HG02610 (cell line): ENCODE measurements at regions not wholly inside any gene's neighbourhood (a gene's known extent, or its start where the extent isn't known, plus 50 kb on each side); places are given as distances from the start of the nearest gene placed in this dataset.
A peak's percentile ranks its signal among the peaks of the same experiment; 100 is the strongest.

Experiments used
- ATAC-seq: cut with Tn5 transposase; IDR thresholded peaks from one replicate; pipeline ENCODE4 v1.9.1; 2021; ENCODE audit warnings: mild to moderate bottlenecking, moderate library complexity; ENCODE audit not compliant: unreplicated experiment

DNA sequence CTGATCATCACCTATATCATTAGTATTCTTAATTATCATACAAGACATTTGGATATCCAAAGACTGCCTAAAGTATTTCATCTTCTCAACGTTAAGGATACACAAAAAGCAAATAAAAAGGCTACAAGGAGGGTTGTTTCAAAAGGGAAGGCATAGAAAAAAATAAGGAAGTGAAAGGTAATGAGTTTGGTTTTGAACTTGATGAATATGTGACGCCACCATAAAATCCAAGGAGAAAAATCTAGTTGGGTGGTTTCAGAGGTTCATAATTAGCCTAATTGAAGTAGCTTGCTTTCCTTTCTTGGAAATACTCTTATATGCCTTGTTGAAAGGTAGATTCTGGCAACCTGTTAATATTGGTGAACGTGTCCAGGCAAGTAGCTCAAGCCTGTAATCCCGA is 96.1 kb upstream of the SGCD start:
- no peak for ATAC-seq

DNA sequence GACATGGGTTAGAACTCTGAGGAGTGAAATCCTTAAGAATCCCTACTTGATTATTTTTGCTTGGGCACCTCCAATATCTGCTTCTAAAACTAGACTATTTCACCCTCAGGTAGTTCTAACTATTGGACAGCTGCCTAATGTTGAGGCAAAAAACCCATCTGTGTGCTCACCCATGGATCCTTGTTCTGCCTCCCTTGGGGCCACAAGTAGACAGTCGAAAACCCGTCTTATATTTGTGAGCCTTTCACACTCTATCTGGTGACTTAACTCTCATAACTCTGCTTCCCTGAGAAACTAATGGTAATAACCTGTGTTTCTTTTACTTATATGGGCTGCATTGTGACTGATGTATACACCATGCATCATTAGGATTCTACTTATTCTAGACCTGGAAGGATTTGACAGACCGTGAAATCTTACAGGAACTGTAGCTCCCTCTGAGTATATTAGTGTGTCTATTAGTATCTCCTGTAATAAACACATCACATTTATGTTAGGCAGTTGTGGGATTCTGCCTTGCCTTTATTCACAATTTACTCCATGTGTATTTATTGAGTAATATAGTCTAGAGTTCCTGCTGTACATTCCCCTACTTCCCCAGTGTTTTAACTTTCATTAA is 94.6 kb upstream of the SGCD start:
- ATAC-seq, result no peak

DNA sequence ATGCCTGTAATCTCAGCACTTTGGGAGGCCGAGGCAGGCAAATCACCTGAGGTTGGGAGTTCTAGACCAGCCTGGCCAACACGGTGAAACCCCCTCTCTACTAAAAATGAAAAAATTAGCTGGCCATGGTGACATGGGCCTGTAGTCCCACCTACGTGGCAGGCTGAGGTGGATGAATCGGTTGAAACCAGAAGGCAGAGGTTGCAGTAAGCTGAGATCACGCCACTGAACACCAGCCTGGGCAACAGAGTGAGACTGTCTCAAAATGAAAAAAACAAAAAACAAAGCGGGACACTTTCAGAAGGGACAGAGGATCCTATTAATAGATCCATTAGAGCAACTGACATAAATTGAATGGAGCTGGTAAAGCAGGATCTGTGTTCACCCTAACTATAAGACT is 89.6 kb upstream of the SGCD start:
- peak; percentile 39 for ATAC-seq

DNA sequence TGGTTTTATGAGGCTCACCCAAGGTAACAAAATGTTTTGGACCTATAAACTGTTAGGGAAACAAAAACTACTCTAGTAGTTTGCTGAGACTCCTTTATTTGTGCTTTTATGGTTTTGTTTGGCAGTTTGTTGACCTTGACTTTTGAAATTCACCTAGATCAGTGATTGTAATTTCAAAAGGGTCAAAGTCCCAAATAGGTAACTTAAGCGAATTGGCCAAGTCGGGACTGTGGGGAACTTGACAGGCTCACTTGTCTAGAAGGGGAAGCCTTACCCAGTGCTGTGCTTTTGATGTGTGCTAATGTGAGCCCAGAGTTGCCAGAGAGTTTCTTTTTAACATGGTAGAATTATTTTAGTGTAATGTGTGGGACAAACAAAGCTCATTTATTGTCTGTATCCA is 87.2 kb upstream of the SGCD start:
- ATAC-seq, result no peak

DNA sequence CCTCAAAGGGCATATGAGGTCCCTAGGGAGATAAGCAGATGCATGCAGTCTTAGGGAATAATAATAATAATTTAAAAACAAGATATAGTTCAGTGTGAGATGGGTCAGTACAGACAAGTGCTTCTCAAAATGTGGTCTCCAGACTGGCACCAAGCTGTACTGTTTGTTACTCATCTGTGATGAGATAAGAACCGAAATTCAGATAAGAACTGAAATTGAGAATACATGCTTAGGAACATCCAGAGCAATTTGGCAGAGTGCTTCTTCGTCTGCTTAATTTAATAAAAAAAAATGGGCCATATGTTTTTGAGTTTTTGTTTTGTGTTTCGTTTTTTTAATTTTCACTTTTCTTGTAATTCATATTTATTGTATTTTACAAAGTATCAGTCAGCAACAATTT is 86.5 kb upstream of the SGCD start:
- ATAC-seq, result no peak

DNA sequence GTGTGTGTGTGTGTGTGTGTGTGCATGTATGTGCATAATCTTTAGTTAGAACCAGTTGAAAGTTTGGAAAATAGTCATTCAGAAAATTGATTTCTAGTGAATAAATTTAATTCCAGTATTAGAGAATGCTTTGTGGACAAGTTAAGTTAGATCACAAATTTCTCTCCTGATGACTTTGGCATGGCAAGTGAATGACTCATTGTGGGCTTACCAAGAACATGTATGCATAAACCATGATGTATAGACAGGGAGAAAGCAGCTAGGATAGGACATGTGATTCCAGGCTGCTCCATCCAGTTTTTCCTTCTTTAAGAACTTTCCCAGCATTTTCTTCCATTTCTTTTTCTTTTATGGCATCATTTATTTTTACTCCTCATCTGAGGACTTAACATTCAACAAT is 85.7 kb upstream of the SGCD start:
- no peak for ATAC-seq

DNA sequence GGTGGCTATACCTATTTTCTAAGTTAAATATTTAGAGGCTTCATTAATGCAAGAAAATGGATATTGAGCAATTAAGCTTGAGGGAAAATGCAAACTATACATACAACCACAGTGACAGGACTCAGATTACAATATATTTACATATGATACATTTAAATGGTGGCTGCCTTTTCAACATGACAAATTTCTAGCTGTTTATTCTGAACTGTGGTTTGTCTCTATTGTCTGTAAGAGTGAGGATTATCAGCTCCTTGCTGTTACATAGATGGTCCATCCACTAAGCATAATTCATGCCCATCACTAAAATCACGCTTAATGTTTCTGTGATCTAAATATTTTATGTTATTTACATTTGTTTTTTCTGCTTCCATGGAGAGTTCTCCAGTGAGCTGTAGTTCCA is 81.1 kb upstream of the SGCD start:
- no peak for ATAC-seq

DNA sequence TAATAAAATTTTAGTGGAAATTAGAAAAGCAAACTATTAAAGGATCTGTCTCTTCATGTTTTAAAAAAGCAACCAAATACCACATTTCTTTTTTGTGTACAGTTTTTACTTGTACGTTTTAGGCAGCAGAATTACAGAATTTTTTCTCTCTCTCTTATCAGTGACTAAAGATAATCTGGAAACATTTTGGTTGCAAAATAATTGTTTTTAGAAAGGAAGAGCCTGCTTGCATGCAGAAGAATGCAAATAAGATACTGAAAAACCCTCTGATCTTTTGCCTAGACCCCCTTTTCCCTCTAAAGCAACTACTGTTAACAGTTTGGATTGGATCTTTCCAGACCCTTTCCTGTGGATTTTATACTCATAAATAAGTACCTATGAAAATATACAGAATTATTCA is 75.9 kb upstream of the SGCD start:
- no peak for ATAC-seq

DNA sequence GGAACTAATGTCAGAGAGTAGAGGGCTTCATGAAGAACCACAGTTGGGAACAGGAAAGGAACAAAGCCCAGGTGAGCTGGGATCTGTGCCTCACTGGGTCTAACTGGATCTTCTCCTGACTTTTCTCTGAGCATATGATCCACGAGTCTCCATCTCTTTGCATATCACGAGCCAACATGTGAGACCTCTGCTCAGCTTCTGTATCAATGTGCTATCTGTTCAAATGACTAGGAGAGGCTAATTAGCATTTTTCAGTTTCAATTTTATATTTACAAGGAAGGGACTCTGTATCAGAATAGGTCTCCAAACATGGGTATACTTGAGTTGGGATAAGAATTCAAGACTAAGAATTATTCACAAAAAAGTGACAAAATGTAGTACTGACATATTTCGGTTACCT is 73.8 kb upstream of the SGCD start:
- ATAC-seq, result no peak

DNA sequence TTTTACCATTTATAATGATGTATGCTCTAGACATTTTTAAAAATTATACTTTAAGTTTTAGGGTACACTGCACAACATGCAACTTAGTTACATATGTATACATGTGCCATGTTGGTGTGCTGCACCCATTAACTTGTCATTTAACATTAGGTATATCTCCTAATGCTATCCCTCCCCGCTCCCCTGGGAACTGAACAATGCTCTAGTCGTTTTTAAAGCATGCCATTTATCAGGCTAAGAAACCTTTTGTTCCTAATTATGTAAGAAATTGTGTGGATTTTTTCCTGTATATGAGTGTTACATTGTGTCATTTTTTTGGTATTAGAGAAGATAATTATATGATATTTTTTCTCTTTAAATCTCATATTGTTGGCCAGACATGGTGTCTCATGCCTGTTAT is 72.8 kb upstream of the SGCD start:
- ATAC-seq, result no peak

DNA sequence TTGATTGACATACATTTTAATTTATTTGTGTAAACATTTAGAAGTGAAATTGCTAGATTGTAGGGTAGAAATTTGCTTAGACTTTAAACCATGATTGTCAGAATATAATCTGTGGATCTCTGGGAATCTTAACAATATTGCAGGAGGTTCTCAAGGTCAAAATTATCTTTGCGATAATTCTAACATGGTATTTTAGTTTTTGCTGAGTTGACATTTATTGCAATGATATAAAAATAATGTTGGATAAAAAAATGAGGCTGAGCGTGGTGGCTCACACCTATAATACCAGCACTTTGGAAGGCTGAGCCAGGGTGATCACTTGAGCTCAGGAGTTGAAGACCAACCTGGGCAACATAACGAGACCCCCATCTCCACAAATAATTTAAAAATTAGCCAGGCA is 70.3 kb upstream of the SGCD start:
- ATAC-seq, result no peak

DNA sequence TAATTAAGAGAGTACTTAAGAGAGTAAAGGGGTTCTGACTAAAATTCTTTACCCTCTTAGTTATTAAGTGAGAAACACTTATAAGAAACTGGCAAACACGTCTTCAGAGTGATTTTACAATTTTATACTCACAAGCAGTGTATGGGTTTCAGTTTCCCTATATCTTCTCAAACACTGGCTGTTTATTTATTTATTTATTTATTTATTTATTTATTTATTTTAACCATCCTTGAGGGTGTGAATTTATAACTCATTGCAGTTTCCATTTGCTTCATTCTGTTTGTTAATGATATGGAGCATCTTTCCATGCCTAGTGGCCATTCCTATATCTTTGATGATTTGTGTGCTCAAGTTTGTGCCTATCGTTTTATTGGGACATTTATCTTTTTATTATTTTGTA is 68.0 kb upstream of the SGCD start:
- no peak for ATAC-seq

DNA sequence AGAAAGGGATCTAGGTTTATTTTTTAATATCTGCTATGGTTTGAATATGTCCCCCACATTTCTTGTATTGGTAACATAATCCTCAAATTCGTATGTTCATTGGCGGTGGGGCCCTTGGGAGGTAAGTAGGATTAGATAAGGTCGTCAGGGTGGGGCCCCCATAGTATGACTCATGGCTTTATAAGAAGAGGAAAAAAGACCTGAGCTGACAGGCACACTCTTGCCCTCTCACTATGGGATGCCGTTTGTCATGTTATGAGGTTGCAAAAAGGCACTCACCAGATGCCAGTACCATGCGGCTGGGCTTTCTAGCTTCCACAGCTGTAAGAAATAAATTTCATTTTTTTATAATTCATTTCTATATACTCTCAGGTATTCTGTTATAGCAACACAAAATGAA is 67.3 kb upstream of the SGCD start:
- no peak for ATAC-seq

DNA sequence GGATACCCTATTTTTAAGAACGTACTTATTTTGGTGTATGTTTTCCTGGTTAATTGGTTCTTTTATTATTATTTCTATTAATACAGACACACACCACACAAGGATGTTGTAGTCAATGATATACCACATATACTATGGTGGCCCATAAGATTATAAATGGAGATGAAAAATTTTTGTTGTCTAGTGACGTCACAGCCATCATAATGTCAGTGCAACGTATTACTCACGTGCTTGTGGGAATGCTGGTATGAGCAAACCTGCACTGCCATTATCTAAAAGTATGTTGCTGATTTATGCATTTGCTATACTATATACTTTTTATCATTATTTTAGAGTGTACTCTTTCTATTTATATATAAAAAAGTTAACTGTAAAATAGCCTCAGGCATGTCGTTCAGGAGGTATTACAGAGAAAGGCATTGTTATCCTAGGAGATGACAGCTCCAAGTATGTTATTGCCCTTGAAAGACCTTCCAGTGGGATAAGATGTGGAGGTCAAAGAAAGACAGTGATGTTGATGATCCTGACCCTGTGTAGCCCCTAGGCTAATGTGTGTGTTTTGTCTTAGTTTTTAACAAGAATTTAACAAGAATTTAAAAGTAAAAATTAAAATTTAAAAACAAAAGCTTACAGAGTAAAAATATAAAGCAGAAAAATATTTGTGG is 65.6 kb upstream of the SGCD start:
- no peak for ATAC-seq

DNA sequence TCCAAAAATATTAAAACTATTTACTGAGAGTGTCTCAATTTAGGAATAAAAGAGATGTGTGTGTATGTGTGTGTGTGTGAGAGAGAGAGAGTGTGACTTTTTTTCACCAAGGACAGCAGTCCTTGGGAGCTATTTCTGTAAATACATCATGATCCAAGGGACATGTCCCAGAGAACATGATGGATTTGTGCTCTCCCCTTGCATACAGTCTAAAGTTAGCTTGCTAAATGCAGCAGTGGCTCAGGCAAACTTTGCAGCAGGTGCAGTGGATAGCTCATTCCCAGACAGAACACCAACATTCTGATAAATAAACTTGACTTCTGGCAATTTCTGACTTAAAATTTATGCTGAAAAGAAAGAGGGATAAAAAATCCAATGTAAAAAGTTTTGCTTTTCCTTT is 55.4 kb upstream of the SGCD start:
- ATAC-seq, result no peak

DNA sequence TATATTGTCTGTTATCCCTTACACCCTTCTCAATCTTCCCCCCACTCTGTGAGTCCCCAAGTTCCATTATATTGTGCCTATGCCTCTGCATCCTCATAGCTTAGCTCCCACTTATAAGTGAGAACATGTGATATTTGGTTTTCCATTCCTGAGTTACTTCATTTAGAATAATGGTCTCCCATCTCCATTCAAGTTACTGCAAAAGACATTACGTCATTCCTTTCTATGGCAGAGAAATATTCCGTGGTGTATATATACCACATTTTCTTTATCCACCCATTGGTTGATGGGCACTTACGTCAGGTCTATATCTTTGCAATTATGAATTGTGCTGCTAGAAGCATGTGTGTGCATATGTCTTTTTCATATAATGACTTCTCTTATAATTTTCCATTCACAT is 54.8 kb upstream of the SGCD start:
- ATAC-seq, result no peak

DNA sequence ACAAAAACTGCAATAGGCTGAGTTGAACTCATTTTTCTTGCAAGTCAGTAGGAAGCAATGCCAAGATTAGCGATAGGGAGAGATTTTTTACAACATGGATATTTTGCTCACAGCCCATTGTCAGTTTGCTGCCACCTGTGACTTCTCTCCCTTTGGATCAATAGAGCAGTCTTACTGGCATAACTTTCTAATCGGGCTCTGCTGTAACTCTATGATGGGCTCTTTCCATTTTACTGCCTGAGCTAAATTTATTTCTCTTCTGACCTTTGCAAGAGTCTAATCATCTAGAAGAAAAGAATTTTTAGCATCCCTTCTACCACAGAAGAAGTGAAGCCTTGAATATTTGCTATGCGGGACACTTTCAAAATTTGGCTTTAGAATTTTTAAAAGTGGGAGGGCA is 53.6 kb upstream of the SGCD start:
- no peak for ATAC-seq

DNA sequence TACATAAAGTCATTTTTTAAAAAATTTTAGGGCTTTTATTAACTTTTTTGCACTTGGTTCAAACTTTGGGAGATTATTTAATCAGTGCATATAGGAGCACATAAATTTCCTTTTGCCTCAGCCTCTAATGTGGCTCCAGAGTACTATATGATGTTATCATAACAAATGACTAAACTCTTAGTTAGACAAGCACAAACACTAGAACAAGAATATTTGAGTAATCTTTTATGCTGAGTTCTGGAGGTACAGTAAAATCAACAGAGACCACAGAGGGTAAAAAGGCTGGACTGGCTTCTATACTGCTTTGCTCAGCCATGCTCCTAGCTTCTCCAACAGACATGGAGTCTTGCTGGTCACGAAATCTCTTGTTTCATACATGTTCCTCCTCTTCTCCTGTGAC is 52.5 kb upstream of the SGCD start:
- no peak for ATAC-seq
